ENCODE measurements at regions not wholly inside any gene's neighbourhood (a gene's known extent, or its start where the extent isn't known, plus 50 kb on each side); places are given as distances from the start of the nearest gene placed in this dataset.
"Not testable (repeated sequence)": the region's sequence is repeated elsewhere in the genome, so short reads cannot be mapped to it uniquely, and the experiment has no call there.

DNA sequence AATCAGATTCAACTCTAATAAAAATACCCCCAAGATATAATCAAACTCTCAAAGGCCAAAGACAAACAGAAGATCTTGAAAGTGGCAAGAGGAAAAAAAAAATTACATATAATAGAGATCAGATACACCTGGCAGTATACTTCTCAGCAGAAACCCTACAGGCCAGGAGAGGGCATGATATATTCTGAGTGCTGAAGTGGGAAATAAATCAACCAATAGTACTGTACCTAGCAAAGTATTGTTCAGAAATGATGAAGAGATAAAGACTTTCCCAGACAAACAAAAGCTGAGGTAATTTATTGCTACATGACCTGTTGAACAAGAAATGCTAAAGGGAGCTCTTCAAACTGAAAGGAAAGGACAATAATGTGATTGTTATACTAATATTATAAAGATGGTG is 291.9 kb downstream of the SH2D4B start:
- H4K20me1 ChIP-seq (ENCODE audit: insufficient read depth): no peaks in the 10 kb centered on the region
- H3F3A ChIP-seq (replicated peaks; ENCODE audit: insufficient read depth): no peaks in the 10 kb centered on the region
- H3K9ac ChIP-seq: no peak overlapping the region
- no peaks in the 10 kb centered on the region for H3K9me3 ChIP-seq
- no peaks in the 10 kb centered on the region for H3K79me2 ChIP-seq (ENCODE audit: insufficient read depth)
- POLR2A ChIA-PET: no interaction called here
- DNase-seq: no peak
- no peak overlapping the region for H3K27ac ChIP-seq (ENCODE audit: low read depth in 2 of 2, low read length in 1 of 2)
- H3K4me2 ChIP-seq: no peak overlapping the region
- TF ChIP-seq EZH2phosphoT487 (IDR thresholded peaks at IDR 0.05; ENCODE audit: borderline replicate concordance, low read depth): no peak
- H3K27me3 ChIP-seq (ENCODE audit: insufficient read depth): no peaks in the 10 kb centered on the region
- no peak overlapping the region for H2AFZ ChIP-seq (ENCODE audit: low read depth)
- H3K4me1 ChIP-seq (ENCODE audit: control insufficient read depth in 1 of 2, insufficient read depth in 2 of 2, low read depth in 1 of 2, low read length in 1 of 2): no peaks in the 10 kb centered on the region
- no peak overlapping the region for H3K4me3 ChIP-seq (ENCODE audit: low read depth in 2 of 2, low read length in 1 of 2)
- H3K36me3 ChIP-seq (replicated peaks in 1 of 2; ENCODE audit: control insufficient read depth in 1 of 2, insufficient read depth in 2 of 2, low read length in 1 of 2): no peaks in the 10 kb centered on the region
- no peaks in the 10 kb centered on the region for H3K9me2 ChIP-seq
- CTCF ChIA-PET: no interaction called here

DNA sequence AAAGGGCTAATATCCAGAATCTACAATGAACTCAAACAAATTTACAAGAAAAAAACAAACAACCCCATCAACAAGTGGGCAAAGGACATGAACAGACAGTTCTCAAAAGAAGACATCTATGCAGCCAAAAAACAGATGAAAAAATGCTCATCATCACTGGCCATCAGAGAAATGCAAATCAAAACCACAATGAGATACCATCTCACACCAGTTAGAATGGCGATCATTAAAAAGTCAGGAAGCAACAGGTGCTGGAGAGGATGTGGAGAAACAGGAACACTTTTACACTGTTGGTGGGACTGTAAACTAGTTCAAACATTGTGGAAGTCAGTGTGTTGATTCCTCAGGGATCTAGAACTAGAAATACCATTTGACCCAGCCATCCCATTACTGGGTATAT is 295.0 kb downstream of the SH2D4B start:
- H3K4me2 ChIP-seq; H3K4me3 ChIP-seq (ENCODE audit: low read depth in 2 of 2, low read length in 1 of 2); CTCF ChIA-PET; H3K27ac ChIP-seq (ENCODE audit: low read depth in 2 of 2, low read length in 1 of 2); H3K79me2 ChIP-seq (ENCODE audit: insufficient read depth); POLR2A ChIA-PET; H3K9me3 ChIP-seq; H3K27me3 ChIP-seq (ENCODE audit: insufficient read depth); H3K4me1 ChIP-seq (ENCODE audit: control insufficient read depth in 1 of 2, insufficient read depth in 2 of 2, low read depth in 1 of 2, low read length in 1 of 2); DNase-seq; H3F3A ChIP-seq (replicated peaks; ENCODE audit: insufficient read depth); H2AFZ ChIP-seq (ENCODE audit: low read depth); H4K20me1 ChIP-seq (ENCODE audit: insufficient read depth); H3K9ac ChIP-seq; H3K36me3 ChIP-seq (replicated peaks in 1 of 2; ENCODE audit: control insufficient read depth in 1 of 2, insufficient read depth in 2 of 2, low read length in 1 of 2); H3K9me2 ChIP-seq: not testable (repeated sequence)
- WGBS (ENCODE audit: low lambda C conversion rate): 33% methylated on average over 1 of the region's 1 CpG

DNA sequence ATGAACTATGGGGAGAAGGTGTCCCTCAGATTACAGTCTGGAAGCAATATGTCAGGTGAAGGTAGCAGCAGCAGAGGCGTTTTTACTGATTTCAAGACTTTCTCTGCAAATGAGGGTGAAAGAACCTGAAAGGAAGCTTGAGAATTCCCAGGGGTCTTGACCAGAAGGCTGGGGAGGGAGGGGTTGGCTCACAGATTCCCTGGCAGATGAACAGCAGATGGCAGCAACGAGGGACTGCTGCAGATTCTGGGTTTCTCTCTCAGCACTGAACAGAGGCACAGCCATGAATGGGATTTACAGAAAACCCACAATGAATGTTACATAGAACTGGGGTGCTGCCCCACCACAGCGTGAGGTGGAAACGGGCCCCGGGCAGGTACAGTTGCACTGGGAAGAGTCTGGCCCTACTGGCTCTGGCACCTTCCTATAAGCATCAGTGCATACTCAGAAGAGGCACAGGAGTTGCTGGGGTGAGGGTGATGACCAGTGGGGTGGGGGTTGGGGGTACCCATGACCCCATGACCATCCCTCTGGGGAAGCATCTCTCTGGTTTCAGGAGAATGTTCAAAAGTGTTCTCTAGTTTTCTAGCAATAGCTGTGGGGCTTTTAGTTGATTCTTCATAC is 317.8 kb downstream of the SH2D4B start:
- no peaks in the 10 kb centered on the region for H3K9me2 ChIP-seq
- peak; percentile 50 for DNase-seq
- H3K36me3 ChIP-seq (replicated peaks in 1 of 2; ENCODE audit: control insufficient read depth in 1 of 2, insufficient read depth in 2 of 2, low read length in 1 of 2): no peaks in the 10 kb centered on the region
- no peaks in the 10 kb centered on the region for H4K20me1 ChIP-seq (ENCODE audit: insufficient read depth)
- TF ChIP-seq SIN3A (IDR thresholded peaks at IDR 0.05; ENCODE audit: borderline replicate concordance, low read depth, low read length): no peak
- peak; percentile 22; the same call in 1 of the 2 replicates for TF ChIP-seq RAD21 (IDR thresholded peaks at IDR 0.05; ENCODE audit: low read length)
- TF ChIP-seq SMC3 (IDR thresholded peaks at IDR 0.05; ENCODE audit: low read depth, low read length): peak; percentile 15; the same call in 1 of the 2 replicates
- TF ChIP-seq TAF1 (IDR thresholded peaks at IDR 0.05; ENCODE audit: borderline replicate concordance, low read depth, low read length): no peak
- TF ChIP-seq, protein P1, sequence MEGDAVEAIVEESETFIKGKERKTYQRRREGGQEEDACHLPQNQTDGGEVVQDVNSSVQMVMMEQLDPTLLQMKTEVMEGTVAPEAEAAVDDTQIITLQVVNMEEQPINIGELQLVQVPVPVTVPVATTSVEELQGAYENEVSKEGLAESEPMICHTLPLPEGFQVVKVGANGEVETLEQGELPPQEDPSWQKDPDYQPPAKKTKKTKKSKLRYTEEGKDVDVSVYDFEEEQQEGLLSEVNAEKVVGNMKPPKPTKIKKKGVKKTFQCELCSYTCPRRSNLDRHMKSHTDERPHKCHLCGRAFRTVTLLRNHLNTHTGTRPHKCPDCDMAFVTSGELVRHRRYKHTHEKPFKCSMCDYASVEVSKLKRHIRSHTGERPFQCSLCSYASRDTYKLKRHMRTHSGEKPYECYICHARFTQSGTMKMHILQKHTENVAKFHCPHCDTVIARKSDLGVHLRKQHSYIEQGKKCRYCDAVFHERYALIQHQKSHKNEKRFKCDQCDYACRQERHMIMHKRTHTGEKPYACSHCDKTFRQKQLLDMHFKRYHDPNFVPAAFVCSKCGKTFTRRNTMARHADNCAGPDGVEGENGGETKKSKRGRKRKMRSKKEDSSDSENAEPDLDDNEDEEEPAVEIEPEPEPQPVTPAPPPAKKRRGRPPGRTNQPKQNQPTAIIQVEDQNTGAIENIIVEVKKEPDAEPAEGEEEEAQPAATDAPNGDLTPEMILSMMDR (IDR thresholded peaks at IDR 0.05): no peak
- TF ChIP-seq TEAD4 (IDR thresholded peaks at IDR 0.05; ENCODE audit: borderline replicate concordance, insufficient read depth): no peak
- no peaks in the 10 kb centered on the region for H3K9me3 ChIP-seq
- H3K4me2 ChIP-seq: no peak overlapping the region
- ChIA-PET CTCF (interaction anchor here (0.7 to 2.6 kb wide), 8 partner anchors 12 to 602 kb away, joined by 3 to 8 read pairs (median 4); no protein-coding TSS in a partner anchor), POLR2A (no interaction called here)
- no peak overlapping the region for H3K4me3 ChIP-seq (ENCODE audit: low read depth in 2 of 2, low read length in 1 of 2)
- WGBS (ENCODE audit: low lambda C conversion rate): 5% methylated on average over 2 of the region's 5 CpGs
- no peaks in the 10 kb centered on the region for H3F3A ChIP-seq (replicated peaks; ENCODE audit: insufficient read depth)
- H3K9ac ChIP-seq: no peak overlapping the region
- no peaks in the 10 kb centered on the region for H3K79me2 ChIP-seq (ENCODE audit: insufficient read depth)
- H3K4me1 ChIP-seq (ENCODE audit: control insufficient read depth in 1 of 2, insufficient read depth in 2 of 2, low read depth in 1 of 2, low read length in 1 of 2): no peaks in the 10 kb centered on the region
- no peak overlapping the region for H3K27ac ChIP-seq (ENCODE audit: low read depth in 2 of 2, low read length in 1 of 2)
- no peaks in the 10 kb centered on the region for H3K27me3 ChIP-seq (ENCODE audit: insufficient read depth)
- H2AFZ ChIP-seq (ENCODE audit: low read depth): no peak overlapping the region
